HG02678 (cell line): ENCODE measurements at regions not wholly inside any gene's neighbourhood (a gene's known extent, or its start where the extent isn't known, plus 50 kb on each side); places are given as distances from the start of the nearest gene placed in this dataset.

Source experiments
- ATAC-seq: cut with Tn5 transposase; IDR thresholded peaks from one replicate; pipeline ENCODE4 v1.9.1; 2021; ENCODE audit warnings: mild to moderate bottlenecking, moderate library complexity; ENCODE audit not compliant: unreplicated experiment

DNA sequence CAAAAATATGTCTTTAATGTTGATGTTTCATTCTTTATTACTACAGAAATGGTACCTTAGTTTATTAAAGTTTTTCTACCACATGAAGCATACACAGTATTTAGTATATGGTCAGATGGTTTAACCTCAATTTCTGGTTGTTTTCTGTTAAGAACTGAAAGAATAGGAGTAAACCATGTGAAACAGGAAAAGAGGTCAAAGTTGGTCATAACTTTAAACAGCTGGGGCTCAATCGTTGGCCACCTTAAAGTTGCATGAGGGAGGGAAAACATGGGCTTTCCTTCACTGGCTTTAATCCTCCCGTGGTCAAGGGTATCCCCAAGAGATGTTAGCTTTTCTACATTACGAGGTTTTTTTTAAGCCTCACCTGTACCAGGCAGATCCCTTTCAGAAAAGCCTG is 483.3 kb upstream of the ADAMTS5 start:
- ATAC-seq, result no peak

DNA sequence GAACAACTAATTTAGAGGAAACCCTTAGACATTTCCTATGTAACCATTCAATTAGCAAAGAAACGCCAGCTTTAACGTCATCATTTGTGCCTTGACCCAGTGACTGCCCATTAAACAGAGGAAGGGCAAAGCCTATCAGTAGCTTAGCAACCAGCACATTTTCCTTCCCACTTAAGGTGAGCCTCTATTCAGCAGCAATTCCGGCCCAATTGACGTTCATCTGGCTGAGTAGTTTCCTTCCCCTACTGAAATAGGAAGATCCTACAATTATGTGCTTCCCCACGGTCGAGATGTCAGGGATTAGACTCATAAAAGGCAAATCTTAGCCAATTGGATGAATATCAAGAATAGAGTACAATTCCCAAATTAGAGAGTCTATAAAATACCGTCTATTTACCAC is 482.1 kb upstream of the ADAMTS5 start:
- ATAC-seq, result no peak

DNA sequence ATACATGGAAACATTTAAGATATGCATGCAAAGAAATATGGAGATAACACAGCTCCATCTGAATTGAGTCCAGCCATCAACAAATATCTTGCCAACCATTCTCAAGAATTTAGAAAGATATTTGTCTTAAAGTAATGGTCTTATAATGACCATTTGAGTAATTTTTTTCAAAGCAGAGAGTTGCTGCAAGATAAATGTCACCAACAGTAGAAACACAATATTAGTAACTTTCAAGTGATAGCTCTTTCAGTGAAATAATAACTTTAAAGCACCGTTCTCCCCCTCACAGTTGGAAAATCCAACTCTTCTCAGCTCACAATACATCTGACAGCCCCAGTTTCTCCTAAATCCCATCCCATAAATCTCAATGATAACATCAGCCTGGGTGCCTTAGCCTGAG is 481.0 kb upstream of the ADAMTS5 start:
- ATAC-seq, result no peak

DNA sequence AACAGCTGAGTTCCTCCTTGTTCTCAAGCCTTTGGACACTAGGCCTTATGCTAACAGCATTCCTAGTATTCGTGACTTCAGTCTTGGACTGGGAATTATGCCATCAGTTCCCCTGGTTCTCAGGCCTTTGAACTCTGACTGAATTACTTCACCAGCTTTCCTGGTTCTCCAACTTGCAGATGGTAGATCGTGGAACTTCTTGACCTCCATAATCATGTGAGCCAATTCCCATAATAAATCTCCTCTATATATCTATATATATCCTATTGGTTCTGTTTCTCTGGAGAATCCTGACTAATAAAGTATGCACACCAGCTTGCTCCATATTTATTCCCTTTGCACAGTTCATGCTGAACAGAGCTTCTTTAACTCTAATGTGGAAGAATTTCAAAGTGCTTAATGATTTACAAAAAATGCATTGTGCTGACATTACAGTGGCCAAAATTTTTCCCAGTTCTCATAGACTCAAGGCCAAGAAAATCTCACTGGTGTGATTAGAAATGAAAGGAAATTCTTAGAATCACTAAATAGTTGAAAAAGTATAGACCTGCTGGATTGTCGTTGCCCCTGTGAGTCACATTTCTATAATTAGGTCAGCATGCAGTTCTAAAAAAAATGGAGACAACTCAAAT is 462.9 kb upstream of the ADAMTS5 start:
- no peak for ATAC-seq

DNA sequence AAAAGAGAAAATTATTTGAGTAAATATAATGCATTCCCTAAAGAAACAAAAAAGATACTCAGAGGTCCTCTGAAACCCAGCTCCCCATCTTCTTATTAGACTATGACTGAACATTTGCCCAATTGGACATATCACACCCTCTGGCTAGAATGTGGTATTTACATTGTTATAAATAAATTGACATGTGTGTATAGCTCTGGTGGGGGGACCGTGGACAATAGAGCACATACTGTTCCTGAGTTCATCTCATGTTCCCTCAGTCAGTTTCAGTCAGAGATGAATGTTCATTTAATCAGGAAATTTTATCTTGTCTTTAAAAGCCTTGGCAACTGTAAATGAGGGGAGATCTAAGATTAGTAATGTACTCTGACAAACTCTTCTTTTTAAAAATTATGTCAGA is 459.3 kb upstream of the ADAMTS5 start:
- ATAC-seq, result no peak

DNA sequence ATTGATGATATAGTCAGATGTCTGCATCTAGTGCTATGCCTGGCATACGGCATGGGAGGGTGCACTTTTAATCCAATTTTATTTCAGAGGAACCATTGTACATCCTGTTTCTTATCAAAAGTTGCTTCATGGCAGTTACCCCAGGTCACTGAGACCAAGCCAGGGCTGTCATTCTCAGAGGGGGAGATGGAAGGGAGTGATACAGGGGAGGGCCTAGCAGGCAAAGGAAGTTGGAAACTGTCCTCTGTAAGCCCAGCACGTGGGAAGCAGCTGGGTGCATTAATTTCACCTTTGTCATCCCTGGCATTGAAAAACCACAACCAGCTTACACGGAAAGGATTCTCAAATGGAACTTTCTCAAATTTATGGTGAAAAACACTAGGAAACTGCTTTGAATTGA is 458.7 kb upstream of the ADAMTS5 start:
- ATAC-seq, result no peak

DNA sequence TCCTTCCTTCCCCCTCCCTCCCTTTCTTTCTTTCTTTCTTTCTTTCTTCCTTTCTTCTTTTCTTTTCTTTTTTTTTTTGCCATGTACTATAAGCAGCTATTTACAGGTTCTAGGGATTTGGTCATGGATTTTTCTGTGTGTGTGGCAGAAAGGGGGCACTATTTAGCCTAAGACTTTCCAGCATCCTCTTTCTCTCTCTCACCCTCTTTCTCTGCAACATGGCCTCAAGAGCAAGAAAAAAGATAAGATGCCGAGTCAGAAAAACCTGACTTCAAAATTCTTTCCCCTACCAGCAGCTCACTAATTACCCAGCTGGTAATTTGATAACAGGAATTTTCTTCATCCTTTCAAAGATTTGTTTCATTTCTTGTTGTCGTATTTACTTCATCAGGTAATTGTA is 458.3 kb upstream of the ADAMTS5 start:
- ATAC-seq, result no peak

DNA sequence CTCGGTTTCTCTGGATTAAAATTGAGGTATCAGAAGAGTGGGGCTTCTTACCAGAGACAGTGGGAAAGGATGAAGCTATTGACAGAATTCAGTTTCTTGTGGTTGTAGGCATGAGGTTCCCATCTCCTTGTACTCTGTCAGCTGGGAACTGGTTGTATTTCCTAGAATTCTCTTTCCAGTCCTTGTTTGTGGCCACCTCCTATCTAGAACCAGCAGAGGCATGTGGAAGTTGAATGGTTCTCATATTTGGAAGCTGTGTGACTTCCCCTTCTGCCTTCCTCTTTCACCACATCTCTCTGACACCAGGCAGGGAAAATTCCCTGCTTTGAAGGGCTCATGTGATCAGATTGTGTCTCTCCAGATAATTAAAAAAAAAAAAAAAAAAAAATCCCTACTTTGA is 457.7 kb upstream of the ADAMTS5 start:
- no peak for ATAC-seq

DNA sequence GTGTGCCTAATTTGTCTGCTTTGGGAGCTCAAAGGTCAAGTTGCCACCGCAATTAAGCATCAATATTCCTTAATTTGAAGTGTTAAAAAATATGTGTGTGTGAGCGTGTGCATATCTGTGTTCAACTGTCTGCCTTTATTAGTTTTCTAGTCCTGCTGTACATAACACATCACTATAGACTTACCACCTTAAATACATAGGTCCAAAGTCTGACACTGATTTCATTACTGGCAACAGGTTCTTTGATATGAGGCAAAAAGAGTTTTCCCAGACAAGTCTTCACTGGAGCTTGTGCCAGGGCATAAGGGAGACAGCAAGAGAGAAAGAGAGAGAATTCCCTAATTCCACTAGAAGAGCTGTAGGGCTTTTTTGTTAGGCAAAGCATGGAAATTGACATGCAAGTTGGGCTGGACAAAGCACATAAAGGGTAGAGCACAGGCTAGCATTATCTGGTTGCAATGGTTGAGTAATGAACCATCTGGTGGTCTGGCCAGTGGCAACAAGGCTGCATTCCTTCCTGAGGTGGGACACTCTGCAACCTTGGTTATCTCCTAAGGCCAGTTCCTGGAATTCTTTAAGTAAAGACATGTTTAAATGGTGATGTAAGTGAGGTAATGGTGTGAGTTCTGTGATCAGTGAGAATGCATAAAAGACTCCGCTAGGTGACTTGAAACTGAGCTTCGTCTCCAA is 457.2 kb upstream of the ADAMTS5 start:
- no peak for ATAC-seq

DNA sequence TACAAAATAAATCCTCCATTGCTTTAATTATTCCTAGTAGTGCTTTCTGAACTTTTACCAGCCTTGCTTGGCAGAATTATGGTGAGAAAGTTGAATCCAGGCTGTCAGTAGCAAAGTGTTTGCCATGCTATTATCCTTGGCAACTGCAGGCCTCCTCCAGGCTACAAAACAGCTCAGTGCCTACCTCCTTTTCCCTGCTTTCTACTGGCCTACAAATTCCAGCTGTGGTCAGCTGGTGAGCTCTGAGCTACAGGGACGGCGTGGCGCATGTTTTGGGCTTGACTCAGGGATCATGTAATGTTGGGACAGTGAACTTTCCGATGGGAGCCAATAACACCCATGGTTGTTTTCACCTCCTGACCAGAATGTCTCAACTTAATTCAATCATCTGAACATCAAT is 456.1 kb upstream of the ADAMTS5 start:
- ATAC-seq, result no peak

DNA sequence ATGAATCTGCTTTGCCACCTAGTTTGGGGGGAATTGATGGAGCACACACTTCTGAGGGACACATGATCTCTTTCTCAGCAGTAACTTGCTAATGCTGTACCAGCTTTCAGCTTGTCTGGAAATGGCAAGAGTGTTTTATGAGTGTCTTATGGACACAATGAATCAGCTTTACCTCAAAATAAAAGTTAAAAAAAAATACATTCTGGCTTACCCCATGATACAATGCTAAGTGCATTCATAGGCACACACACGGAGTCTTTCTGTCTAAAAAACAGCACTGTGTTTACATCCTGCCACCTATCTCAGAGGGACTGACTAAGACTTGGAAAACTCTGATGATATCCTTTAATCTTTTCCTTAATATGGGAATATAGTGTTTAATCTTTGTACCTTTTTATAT is 455.5 kb upstream of the ADAMTS5 start:
- ATAC-seq, result no peak

DNA sequence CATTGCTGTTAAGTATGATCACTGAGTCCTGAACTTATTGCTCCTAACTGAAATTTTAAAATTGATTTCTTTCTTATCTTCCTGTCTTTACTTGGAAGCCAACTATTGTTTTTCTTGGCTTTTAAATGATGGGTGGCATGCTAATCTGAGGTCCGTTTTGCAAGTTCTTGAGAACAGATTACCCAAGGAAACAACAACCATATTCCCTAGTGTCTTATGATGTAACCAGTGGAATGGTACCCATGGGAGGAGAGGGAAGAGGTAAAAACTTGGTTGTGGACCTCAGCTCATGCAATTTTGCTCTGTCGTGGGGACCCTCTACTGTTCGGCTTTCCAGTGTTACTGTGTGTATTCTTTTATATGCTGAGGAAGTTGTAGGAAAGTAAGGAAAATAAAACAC is 454.8 kb upstream of the ADAMTS5 start:
- ATAC-seq, result no peak

DNA sequence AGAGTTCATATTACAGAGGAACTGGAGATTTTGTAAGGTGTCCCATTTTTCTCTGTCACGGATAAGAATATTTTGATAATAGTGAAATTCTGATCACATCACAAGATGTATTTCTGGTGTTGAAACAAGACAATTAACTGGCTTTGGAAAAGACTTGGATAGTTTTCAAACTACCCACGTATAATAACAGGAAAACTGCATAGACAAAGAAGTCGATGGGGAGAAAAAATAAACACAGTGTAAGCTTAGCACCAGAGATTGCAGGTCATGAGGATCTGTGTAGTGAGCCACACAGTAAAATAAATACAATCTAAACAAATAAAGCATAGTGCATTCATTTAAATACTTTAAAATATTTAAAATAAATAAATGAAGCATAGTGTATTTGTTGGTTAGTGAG is 452.3 kb upstream of the ADAMTS5 start:
- ATAC-seq, result no peak

DNA sequence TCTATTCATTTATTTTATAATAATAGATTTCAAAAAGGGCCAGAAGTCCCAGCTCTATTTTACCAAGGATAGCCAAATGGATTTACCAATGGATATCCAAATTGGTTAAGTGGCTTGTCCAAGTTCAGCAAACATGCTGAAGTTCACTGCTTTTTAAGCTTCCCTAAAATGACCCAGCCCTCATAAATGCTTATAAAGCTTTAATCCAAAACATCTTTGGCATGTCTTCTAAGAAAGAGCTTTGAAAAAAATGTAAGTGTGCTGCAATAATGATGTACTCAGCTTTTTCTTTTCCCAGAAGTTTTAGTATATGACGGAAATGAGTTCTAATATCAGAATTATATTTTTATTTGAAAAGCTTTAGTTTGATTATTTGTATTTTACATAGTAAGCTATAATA is 451.5 kb upstream of the ADAMTS5 start:
- ATAC-seq, result no peak

DNA sequence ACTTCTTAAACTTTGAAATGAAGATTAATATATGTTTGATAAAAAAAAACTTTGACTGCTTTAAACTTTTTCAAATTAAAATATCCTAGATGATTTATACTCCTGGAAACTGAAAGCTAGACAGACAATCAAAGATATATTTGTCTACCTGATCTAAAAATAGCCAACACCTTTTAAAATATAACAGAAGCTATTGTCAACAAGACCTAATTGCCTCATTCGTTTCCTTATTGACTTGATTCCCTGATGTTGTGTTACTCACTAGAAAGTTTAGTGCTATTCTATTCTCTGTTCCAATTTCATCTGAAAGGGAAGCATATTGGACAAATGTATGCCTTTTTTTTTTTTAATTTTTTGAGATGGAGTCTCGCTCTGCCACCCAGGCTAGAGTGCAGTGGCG is 445.6 kb upstream of the ADAMTS5 start:
- no peak for ATAC-seq

DNA sequence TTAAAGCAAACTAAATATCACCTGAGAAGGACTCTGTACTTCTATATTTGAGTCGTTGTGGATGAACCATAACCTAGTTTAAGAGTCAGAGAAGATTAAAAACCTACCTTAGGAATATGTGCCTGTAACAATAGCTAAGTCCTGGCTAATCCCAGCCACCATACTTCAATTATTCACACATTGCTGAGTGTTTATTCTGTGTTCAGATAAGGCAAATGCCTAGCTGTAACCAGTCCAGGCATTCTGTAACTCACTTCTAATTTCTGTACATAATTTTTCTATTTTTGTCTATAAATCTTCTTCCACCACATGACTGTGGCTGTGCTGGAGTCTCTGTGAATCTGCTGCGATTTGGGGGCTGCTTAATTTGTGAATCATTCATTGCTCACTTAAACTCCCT is 441.9 kb upstream of the ADAMTS5 start:
- ATAC-seq, result no peak

DNA sequence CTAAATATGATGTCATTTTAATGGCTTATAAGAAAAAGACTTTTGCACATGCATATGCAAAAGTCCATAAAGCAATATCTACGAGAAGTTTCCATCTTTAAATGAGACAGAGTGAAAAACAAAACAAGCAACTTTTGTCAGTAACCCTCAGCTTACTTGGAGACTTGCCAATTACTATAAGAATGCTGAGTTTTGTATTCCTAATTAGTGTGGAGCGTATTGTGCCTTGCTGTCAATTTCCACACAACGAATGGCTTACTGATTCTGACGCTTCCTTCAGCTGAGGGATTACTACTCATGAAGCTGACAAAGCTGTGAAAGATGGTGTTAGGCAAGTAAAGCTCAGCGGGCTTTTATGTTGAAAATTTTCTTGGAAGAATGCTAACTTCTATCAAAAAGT is 440.4 kb upstream of the ADAMTS5 start:
- ATAC-seq, result no peak

DNA sequence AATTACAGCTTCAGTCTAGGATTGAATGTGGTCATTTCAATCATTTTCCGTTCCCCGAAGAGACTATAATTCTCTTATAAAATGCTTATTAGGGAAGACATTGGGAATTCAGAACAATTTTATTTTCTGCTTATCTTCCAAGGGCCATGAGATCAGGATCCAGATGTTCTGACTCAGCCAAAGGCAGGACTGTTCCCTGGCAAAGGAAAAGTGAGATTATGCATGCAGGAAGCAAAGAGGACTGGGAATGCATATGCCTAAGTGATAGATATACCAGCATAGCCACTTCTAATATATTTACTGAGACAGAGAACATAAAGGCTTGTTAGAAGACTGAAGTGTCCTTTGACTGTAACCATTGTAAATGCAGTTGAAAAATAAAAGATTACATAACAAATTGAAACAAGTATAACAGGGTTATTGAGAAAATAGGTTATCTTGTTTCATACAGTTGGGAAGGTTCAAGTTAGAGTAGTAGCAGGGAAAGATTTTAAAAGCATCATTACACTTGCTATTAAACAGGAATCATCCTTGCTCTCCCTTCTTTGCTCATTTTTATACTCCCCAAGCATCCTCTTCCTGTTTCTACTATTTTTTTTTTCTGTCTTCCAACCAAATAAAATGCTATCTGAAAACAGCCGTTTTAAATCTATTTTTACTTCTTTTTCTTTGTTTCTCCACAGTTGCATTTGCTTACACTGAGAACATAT is 439.6 kb upstream of the ADAMTS5 start:
- ATAC-seq, result no peak

DNA sequence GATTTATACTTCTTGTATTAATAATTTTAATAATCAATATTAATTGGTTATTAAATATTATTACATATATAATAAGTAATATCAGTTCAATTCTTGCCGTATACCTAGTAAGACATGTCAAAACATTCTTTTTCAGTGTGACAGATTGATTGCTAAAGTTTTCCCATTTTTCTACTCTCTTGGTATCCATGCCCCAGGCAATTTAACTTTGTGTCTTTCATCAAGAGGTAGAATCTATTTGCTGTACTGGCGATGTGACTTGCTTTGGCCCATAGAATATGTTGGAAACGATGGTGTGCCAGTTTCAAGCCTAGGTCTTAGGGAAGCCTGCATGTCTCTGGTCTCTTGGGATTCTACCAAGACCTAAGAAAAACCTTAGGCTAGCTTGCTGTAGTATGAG is 436.1 kb upstream of the ADAMTS5 start:
- no peak for ATAC-seq

DNA sequence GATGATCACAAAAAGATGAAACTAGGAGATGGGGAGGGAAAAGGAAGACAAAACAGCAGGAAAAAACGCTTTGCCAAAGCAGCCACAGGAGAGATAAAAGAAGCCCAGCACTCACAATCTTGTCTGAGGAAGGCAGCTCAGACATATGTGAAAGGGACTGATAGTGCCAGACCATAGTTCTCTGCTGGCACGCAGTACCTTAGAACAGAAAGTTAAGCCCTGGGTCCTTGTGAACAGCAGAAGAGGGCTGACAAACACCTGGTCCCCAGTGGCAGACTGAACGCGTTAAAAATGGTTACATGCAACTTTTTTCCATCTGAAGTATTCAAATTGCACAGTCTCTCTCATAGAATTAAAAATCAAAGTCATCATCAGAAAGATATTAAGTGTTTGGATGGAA is 433.2 kb upstream of the ADAMTS5 start:
- ATAC-seq, result no peak

DNA sequence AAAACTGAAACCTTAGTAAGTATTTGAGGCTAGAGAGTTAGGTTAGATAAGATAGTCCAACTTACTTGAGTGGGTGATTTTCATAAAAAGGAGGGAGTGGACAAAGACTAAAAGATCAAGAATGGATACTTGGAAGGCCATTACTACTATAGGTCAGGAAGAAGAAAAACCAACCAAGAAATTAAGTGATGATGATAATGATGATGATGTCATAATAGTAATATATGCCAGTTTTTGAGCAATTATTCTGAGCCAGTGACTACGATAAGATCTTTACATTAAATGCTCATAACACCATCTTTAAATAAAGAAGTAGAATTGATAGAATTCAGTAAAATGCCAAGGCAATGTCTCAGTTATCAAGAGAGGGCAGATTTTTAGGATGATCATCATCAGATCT is 430.7 kb upstream of the ADAMTS5 start:
- ATAC-seq, result no peak

DNA sequence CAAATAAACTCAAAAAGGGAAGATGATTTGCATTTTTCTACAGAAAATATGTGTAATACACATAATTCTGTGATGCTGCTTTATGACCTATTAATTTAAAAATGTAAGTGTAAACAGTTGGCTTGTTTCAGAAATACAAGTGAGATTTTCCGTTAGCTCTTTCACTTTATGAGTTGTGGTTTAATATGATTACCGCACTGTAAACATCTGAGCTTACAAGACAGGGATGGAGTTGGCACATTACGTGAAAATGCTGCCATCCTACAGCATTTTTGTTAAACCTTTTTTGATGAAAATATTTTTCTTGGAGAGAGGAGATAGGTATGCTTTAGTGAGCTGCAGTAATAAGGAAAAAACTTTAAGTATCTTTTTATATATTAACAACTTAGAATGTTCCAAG is 426.8 kb upstream of the ADAMTS5 start:
- ATAC-seq, result no peak
